Spleen (tissue), 11 donors: ENCODE measurements at regions not wholly inside any gene's neighbourhood (a gene's known extent, or its start where the extent isn't known, plus 50 kb on each side); places are given as distances from the start of the nearest gene placed in this dataset.

Experiments used
- DNase-seq: peaks from one replicate; pipeline ENCODE4 v3.0.0-alpha.2; 2020
- H3K27ac ChIP-seq, 8 donors: fragments of 200-600 bp; sonication (generic) in 7 of 8; 1 replicate in 4 of 8; 2 replicates in 4 of 8; pipeline versions ENCODE4 v1.5.0 to v1.8.0; 2016 to 2021; ENCODE audit warnings: inconsistent platforms in 4 of 8, mild to moderate bottlenecking in 4 of 8, moderate library complexity in 1 of 8
- H3K27me3 ChIP-seq, 7 donors: fragments of 200-600 bp; sonication (generic) in 6 of 7; replicated peaks in 1 of 7; 1 replicate in 4 of 7; 2 replicates in 3 of 7; pipeline versions ENCODE4 v1.5.0 to v1.8.0; 2016 to 2021; ENCODE audit warnings: inconsistent platforms in 3 of 7, mild to moderate bottlenecking in 1 of 7
- H3K36me3 ChIP-seq, 6 donors: fragments of 200-600 bp; sonication (generic) in 5 of 6; 1 replicate in 4 of 6; 2 replicates in 2 of 6; pipeline versions ENCODE4 v1.5.0 to v1.8.0; 2016 to 2021; ENCODE audit warnings: inconsistent platforms in 2 of 6
- H3K4me1 ChIP-seq, 6 donors: fragments of 200-600 bp; sonication (generic) in 5 of 6; 1 replicate in 3 of 6; 2 replicates in 3 of 6; pipeline versions ENCODE4 v1.5.0 to v1.8.0; 2016 to 2021; ENCODE audit warnings: inconsistent platforms in 3 of 6
- H3K4me3 ChIP-seq, 8 donors: fragments of 200-600 bp; sonication (generic) in 7 of 8; 1 replicate in 4 of 8; 2 replicates in 4 of 8; pipeline versions ENCODE4 v1.5.0 to v1.8.0; 2016 to 2021; ENCODE audit warnings: inconsistent platforms in 4 of 8, mild to moderate bottlenecking in 4 of 8, moderate library complexity in 2 of 8
- H3K9me3 ChIP-seq, 8 donors: fragments of 200-600 bp; sonication (generic) in 7 of 8; 1 replicate in 4 of 8; 2 replicates in 4 of 8; pipeline versions ENCODE4 v1.5.0 to v1.8.0; 2016 to 2021; ENCODE audit warnings: inconsistent platforms in 4 of 8
- POLR2A ChIP-seq, 3 donors: fragments of 450-650 bp; IDR thresholded peaks; one replicate each; pipeline ENCODE4 v1.5.1; 2017; ENCODE audit warnings: antibody characterized with exemption in 3 of 3, mild to moderate bottlenecking in 1 of 3
- POLR2AphosphoS5 ChIP-seq, 3 donors: sonication (generic); formaldehyde crosslinking; IDR thresholded peaks; one replicate each; pipeline ENCODE4 v1.5.1; 2017; ENCODE audit warnings: antibody characterized with exemption in 3 of 3
- WGBS, 5 donors: extraction: QIAGEN DNeasy Blood & Tissue Kit in 3 of 5; methylation state at CpG; one replicate each; pipeline versions ENCODE4 v1.1.5 to v1.1.7; 2013 to 2018; 5-methylcytosine and 5-hydroxymethylcytosine counted together
- intact Hi-C: fragments of 100-400 bp; cut with DNase I; formaldehyde crosslinking; loops from one replicate; pipeline ENCODE4 v1.15.0; 2023; ENCODE audit warnings: low total_unique reads
- TF ChIP-seq, protein P1 (sequence below), 11 experiments: fragments of 200-600 bp in 7 of 11; fragments of 450-650 bp in 4 of 11; sonication (generic) in 4 of 11; IDR thresholded peaks in 8 of 11; conservative IDR thresholded peaks in 3 of 11; 1 replicate in 7 of 11; 2 replicates in 4 of 11; pipeline versions ENCODE4 v1.4.0 to v1.8.0; 2016 to 2021; ENCODE audit warnings: antibody characterized with exemption in 11 of 11, inconsistent platforms in 4 of 11, mild to moderate bottlenecking in 1 of 11
- donor health status: healthy with polysubstance abuse.
- donor health status: DM: no; HTN: no; CAD: no; lungs with moderate emphysema.
- donor health status: DM: no; HTN: no; CAD: no.
- donor health status: Bipolar disorder and iron deficiency.
- donor health status: healthy.
- donor health status: DM: no; HTN: no; CAD: no.
- donor health status: DM: yes; HTN: yes; CAD: no.

DNA sequence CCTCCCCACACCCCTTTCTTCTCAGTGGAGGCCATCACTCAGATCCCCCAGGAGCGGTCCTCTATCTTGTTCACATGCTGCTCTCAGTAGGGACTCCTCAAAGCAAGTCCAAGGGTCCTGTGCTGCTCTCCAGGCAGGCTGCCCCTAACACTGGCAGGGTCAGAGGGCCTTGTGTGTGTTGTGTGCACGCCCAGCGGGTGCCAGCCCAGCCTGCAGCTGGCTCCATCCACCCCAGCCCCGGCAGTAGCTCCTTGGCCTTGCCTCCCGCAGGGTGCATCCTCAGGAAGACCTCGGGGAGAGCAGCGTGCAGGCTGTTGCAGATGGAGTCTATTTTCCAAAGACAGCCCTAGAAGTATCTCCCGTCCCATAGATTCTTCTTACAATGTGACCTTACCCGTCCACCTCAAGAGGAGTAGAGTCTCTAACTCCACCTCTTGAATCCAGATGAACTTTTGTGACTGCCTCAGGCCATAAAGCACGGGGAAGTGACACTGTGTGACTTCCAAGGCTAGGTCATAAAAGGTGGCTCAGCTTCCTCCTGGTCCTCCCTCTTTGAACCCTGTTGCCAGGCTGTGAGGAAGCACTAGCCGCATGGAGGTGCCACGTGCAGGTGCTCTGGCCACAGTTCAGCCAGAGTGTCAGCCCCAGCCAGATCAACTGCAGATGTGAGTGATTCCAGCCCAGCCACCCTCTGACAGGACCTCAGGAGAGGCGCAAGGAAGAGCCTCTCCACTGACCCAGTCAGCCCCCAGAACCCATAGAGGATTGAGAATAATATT lies 531.6 kb downstream of the SHQ1 start:
- intact Hi-C loops, result no loop called here
- no peak for DNase-seq
- no peak overlapping the region for H3K4me3 ChIP-seq
- peaks cover 0 to 23% (median 9%) of the 10 kb centered on the region in 6 donors for H3K4me1 ChIP-seq
- H3K36me3 ChIP-seq, result no peaks in the 10 kb centered on the region
- no peaks in the 10 kb centered on the region for H3K9me3 ChIP-seq
- WGBS, 5 donors, result 73 to 94% (median 77%) methylated on average over 11 to 13 of the region's 13 CpGs
- H3K27ac ChIP-seq, result no peak overlapping the region
- peak in 2 of 3 donors; percentile 55 to 56 for TF ChIP-seq POLR2AphosphoS5 (IDR thresholded peaks at IDR 0.05)
- TF ChIP-seq, protein P1, sequence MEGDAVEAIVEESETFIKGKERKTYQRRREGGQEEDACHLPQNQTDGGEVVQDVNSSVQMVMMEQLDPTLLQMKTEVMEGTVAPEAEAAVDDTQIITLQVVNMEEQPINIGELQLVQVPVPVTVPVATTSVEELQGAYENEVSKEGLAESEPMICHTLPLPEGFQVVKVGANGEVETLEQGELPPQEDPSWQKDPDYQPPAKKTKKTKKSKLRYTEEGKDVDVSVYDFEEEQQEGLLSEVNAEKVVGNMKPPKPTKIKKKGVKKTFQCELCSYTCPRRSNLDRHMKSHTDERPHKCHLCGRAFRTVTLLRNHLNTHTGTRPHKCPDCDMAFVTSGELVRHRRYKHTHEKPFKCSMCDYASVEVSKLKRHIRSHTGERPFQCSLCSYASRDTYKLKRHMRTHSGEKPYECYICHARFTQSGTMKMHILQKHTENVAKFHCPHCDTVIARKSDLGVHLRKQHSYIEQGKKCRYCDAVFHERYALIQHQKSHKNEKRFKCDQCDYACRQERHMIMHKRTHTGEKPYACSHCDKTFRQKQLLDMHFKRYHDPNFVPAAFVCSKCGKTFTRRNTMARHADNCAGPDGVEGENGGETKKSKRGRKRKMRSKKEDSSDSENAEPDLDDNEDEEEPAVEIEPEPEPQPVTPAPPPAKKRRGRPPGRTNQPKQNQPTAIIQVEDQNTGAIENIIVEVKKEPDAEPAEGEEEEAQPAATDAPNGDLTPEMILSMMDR (IDR thresholded peaks at IDR 0.05 in 8 of 11, conservative IDR thresholded peaks at IDR 0.05 in 3 of 11), result no peak
- TF ChIP-seq POLR2A (IDR thresholded peaks at IDR 0.05), result no peak
- no peaks in the 10 kb centered on the region for H3K27me3 ChIP-seq

- Histone ChIP-seq H3K36me3 (no peaks in the 10 kb centered on the region), H3K4me3 (no peak overlapping the region), H3K4me1 (peaks cover 24 to 56% (median 36%) of the 10 kb centered on the region in 6 donors), H3K9me3 (no peaks in the 10 kb centered on the region), H3K27ac (no peak overlapping the region), H3K27me3 (no peaks in the 10 kb centered on the region)
- intact Hi-C loops, result no loop called here
- 96 to 100% (median 98%) methylated on average over 1 of the region's 1 CpG for WGBS, 5 donors
- TF ChIP-seq, protein P1 (IDR thresholded peaks at IDR 0.05 in 8 of 11, conservative IDR thresholded peaks at IDR 0.05 in 3 of 11), result no peak
- TF ChIP-seq POLR2AphosphoS5 (IDR thresholded peaks at IDR 0.05) (no peak), POLR2A (IDR thresholded peaks at IDR 0.05) (no peak)
- DNase-seq, result no peak
These were observed 528.4 kb upstream of the PROK2 start for GRCh38 chr3:72313308-72313707.

DNA sequence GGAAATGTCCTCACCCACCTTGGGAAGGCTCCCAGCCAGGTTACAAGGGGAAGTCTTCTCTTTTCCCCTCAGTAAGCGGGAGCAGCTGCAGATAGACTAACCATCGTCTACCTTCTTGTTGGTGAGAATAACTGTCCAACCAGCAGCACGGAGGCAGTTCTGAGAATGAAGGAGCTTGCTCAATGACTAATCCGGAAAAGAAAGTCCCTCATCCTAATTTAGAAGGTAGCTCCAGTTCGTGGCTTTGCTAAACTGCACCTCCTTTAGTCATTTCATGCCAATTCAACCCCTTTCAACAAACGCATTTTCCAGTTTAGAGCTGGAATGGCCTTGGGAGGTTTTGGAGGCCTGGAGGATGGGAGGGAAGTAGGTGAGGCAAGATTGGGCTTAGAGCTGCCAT lies 527.4 kb upstream of the PROK2 start:
- Histone ChIP-seq H3K36me3 (no peaks in the 10 kb centered on the region), H3K9me3 (no peaks in the 10 kb centered on the region), H3K27me3 (no peaks in the 10 kb centered on the region), H3K27ac (no peak overlapping the region), H3K4me1 (peaks cover 24 to 62% (median 39%) of the 10 kb centered on the region in 6 donors), H3K4me3 (no peak overlapping the region)
- TF ChIP-seq, protein P1 (IDR thresholded peaks at IDR 0.05 in 8 of 11, conservative IDR thresholded peaks at IDR 0.05 in 3 of 11), result no peak
- no peak for TF ChIP-seq POLR2A (IDR thresholded peaks at IDR 0.05)
- TF ChIP-seq POLR2AphosphoS5 (IDR thresholded peaks at IDR 0.05), result no peak
- DNase-seq, result no peak
- intact Hi-C loops, result no loop called here
- 61 to 73% (median 69%) methylated on average over 6 of the region's 6 CpGs for WGBS, 5 donors

DNA sequence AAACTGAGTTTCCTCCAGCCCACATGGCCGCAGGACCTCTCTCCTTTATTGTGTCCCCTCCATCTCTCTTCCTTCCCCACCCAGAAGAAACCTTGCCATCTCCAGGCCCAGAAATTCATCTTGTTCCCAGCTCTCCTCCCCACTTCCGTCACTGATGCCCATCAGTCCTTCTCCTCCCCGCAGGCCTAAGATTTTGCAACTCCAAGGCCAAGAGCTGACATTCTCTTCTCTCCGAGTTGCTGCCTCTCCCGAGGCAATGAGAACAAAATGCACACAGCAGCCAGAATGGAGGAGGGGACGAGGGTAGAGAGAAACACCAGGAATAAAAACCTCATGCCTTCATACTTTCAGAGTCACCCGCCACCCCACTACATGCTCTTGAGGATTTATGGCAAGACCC lies 526.5 kb upstream of the PROK2 start:
- DNase-seq, result no peak
- Histone ChIP-seq H3K4me1 (peaks cover 24 to 61% (median 35%) of the 10 kb centered on the region in 6 donors), H3K36me3 (no peaks in the 10 kb centered on the region), H3K27me3 (no peaks in the 10 kb centered on the region), H3K9me3 (no peaks in the 10 kb centered on the region), H3K4me3 (no peak overlapping the region), H3K27ac (peak overlapping the region in 6 of 8 donors; percentile 62 to 86 (median 80))
- intact Hi-C loops, result no loop called here
- 71 to 85% (median 81%) methylated on average over 7 of the region's 7 CpGs for WGBS, 5 donors
- TF ChIP-seq, protein P1 (IDR thresholded peaks at IDR 0.05 in 8 of 11, conservative IDR thresholded peaks at IDR 0.05 in 3 of 11), result no peak
- TF ChIP-seq POLR2A (IDR thresholded peaks at IDR 0.05) (no peak), POLR2AphosphoS5 (IDR thresholded peaks at IDR 0.05) (no peak)
